ENCODE measurements at regions not wholly inside any gene's neighbourhood (a gene's known extent, or its start where the extent isn't known, plus 50 kb on each side); places are given as distances from the start of the nearest gene placed in this dataset.

- TF ChIP-seq CTCF (IDR thresholded peaks at IDR 0.05): no peak
- no peak for TF ChIP-seq POLR2A (IDR thresholded peaks at IDR 0.05)
Measured at GRCh38 chr5:125043781-125044391, 297.4 kb upstream of the ZNF608 start.
